ENCODE measurements at regions not wholly inside any gene's neighbourhood (a gene's known extent, or its start where the extent isn't known, plus 50 kb on each side); places are given as distances from the start of the nearest gene placed in this dataset.

DNA sequence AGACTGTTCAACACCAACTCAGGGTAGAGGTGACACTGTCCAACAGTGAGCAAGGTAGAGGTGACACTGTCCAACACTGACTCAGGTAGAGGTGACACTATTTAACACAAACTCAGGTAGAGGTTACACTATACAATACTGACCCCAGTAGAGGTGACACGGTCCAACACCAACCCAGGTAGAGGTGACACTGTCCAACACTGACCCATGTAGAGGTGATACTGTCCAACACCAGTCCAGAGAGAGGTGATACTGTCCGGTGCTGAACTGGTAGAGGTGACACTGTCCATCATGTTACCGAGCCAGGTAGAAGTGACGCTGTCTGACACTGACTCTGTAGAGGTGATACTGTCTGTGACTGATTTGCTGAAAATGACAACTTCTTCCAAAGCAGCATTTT is 102.4 kb downstream of the GATA3 start:
- Histone ChIP-seq H3K4me1 (no peaks in the 10 kb centered on the region), H3F3A (ENCODE audit: low read depth) (no peaks in the 10 kb centered on the region), H3K4me2 (no peak overlapping the region), H4K20me1 (ENCODE audit: low read depth) (no peaks in the 10 kb centered on the region), H3K4me3 (no peak overlapping the region), H3K9me3 (ENCODE audit: low read depth) (no peaks in the 10 kb centered on the region), H3K27me3 (no peaks in the 10 kb centered on the region), H2AFZ (replicated peaks) (no peak overlapping the region), H3K27ac (no peak overlapping the region), H3K36me3 (no peaks in the 10 kb centered on the region), H3K9ac (no peak overlapping the region), H3K79me2 (ENCODE audit: low read depth) (no peaks in the 10 kb centered on the region)
- no peak for TF ChIP-seq EZH2phosphoT487 (IDR thresholded peaks at IDR 0.05)
- H3K27me3 Mint-ChIP-seq (ENCODE audit: insufficient read depth, low read depth): no peaks in the 10 kb centered on the region
- H3K4me1 Mint-ChIP-seq: no peaks in the 10 kb centered on the region
- no peak overlapping the region for H3K27ac Mint-ChIP-seq
- no peak for DNase-seq (ENCODE audit: low spot score)
- no peak overlapping the region for H3K4me3 Mint-ChIP-seq
- peaks cover 2% of the 10 kb centered on the region for H3K9me3 Mint-ChIP-seq
- H3K36me3 Mint-ChIP-seq: no peaks in the 10 kb centered on the region

GRCh38 chr10:8158193-8159071 is 103.9 kb downstream of the GATA3 start:
- DNase-seq (ENCODE audit: low spot score): no peak
- Histone ChIP-seq H3K4me2 (no peak overlapping the region), H2AFZ (replicated peaks) (no peak overlapping the region), H3K4me3 (no peak overlapping the region), H3K27me3 (no peaks in the 10 kb centered on the region), H3K79me2 (ENCODE audit: low read depth) (no peaks in the 10 kb centered on the region), H3K9me3 (ENCODE audit: low read depth) (no peaks in the 10 kb centered on the region), H3K36me3 (no peaks in the 10 kb centered on the region), H3K9ac (no peak overlapping the region), H3K4me1 (no peaks in the 10 kb centered on the region), H4K20me1 (ENCODE audit: low read depth) (no peaks in the 10 kb centered on the region), H3K27ac (no peak overlapping the region), H3F3A (ENCODE audit: low read depth) (no peaks in the 10 kb centered on the region)
- Mint-ChIP-seq H3K4me1 (no peaks in the 10 kb centered on the region), H3K27me3 (ENCODE audit: insufficient read depth, low read depth) (no peaks in the 10 kb centered on the region), H3K4me3 (no peak overlapping the region), H3K36me3 (no peaks in the 10 kb centered on the region), H3K27ac (no peak overlapping the region), H3K9me3 (peaks cover 2% of the 10 kb centered on the region)
- TF ChIP-seq EZH2phosphoT487 (IDR thresholded peaks at IDR 0.05) (no peak), EZH2 (IDR thresholded peaks at IDR 0.05) (no peak)
- TF ChIP-seq, protein P1, sequence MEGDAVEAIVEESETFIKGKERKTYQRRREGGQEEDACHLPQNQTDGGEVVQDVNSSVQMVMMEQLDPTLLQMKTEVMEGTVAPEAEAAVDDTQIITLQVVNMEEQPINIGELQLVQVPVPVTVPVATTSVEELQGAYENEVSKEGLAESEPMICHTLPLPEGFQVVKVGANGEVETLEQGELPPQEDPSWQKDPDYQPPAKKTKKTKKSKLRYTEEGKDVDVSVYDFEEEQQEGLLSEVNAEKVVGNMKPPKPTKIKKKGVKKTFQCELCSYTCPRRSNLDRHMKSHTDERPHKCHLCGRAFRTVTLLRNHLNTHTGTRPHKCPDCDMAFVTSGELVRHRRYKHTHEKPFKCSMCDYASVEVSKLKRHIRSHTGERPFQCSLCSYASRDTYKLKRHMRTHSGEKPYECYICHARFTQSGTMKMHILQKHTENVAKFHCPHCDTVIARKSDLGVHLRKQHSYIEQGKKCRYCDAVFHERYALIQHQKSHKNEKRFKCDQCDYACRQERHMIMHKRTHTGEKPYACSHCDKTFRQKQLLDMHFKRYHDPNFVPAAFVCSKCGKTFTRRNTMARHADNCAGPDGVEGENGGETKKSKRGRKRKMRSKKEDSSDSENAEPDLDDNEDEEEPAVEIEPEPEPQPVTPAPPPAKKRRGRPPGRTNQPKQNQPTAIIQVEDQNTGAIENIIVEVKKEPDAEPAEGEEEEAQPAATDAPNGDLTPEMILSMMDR (IDR thresholded peaks at IDR 0.05): no peak

GRCh38 chr10:8159341-8160165 is 105.1 kb downstream of the GATA3 start:
- Histone ChIP-seq H2AFZ (replicated peaks) (no peak overlapping the region), H3K9ac (no peak overlapping the region), H3K27me3 (no peaks in the 10 kb centered on the region), H3K27ac (no peak overlapping the region), H4K20me1 (ENCODE audit: low read depth) (no peaks in the 10 kb centered on the region), H3K36me3 (no peaks in the 10 kb centered on the region), H3K4me2 (no peak overlapping the region), H3F3A (ENCODE audit: low read depth) (no peaks in the 10 kb centered on the region), H3K79me2 (ENCODE audit: low read depth) (no peaks in the 10 kb centered on the region), H3K4me3 (no peak overlapping the region), H3K9me3 (ENCODE audit: low read depth) (no peaks in the 10 kb centered on the region), H3K4me1 (no peaks in the 10 kb centered on the region)
- Mint-ChIP-seq H3K27ac (no peak overlapping the region), H3K9me3 (peaks cover 2% of the 10 kb centered on the region), H3K4me1 (no peaks in the 10 kb centered on the region), H3K36me3 (no peaks in the 10 kb centered on the region), H3K27me3 (ENCODE audit: insufficient read depth, low read depth) (no peaks in the 10 kb centered on the region), H3K4me3 (no peak overlapping the region)
- TF ChIP-seq EZH2 (IDR thresholded peaks at IDR 0.05) (no peak), EZH2phosphoT487 (IDR thresholded peaks at IDR 0.05) (no peak)
- TF ChIP-seq, protein P1 (IDR thresholded peaks at IDR 0.05): no peak
- DNase-seq (ENCODE audit: low spot score): no peak

Data from neural progenitor cell (in vitro differentiated cells).